Keratinocyte (primary cell): ENCODE measurements at regions not wholly inside any gene's neighbourhood (a gene's known extent, or its start where the extent isn't known, plus 50 kb on each side); places are given as distances from the start of the nearest gene placed in this dataset.

Experiments
- CTCF ChIP-seq, 3 experiments: IDR thresholded peaks in 1 of 3; conservative IDR thresholded peaks in 1 of 3; optimal IDR thresholded peaks in 1 of 3; 2 replicates in 2 of 3; 3 replicates in 1 of 3; pipeline versions ENCODE3 to v1.5.1; 2011; ENCODE audit warnings: low read length in 3 of 3, mild to moderate bottlenecking in 3 of 3, moderate library complexity in 2 of 3, control low read depth in 1 of 3, inconsistent platforms in 1 of 3; ENCODE audit not compliant: insufficient read depth in 2 of 3; ENCODE audit errors: extremely low read depth in 1 of 3
- EZH2 ChIP-seq: IDR thresholded peaks from one replicate; pipeline ENCODE4 v1.6.1; 2012; ENCODE audit warnings: inconsistent platforms, mild to moderate bottlenecking, low read length, moderate library complexity

GRCh38 chr2:144086965-144087364, 433.0 kb downstream of the ZEB2 start:
- TF ChIP-seq CTCF (optimal IDR thresholded peaks at IDR 0.05 in 1 of 3, IDR thresholded peaks at IDR 0.05 in 1 of 3, conservative IDR thresholded peaks at IDR 0.05 in 1 of 3; ENCODE audit: extremely low read depth in 1 of 3, insufficient read depth in 2 of 3, low read length in 3 of 3) (no peak), EZH2 (no peak)
